Esophagus (tissue), 2 donors: ENCODE measurements at regions not wholly inside any gene's neighbourhood (a gene's known extent, or its start where the extent isn't known, plus 50 kb on each side); places are given as distances from the start of the nearest gene placed in this dataset.

Source experiments
- H3K27ac ChIP-seq, 2 donors: one replicate each; pipeline ENCODE4 v1.5.1; 2013; ENCODE audit warnings: low read depth in 2 of 2, mild to moderate bottlenecking in 2 of 2, inconsistent platforms in 1 of 2, low read length in 1 of 2, moderate library complexity in 1 of 2
- H3K27me3 ChIP-seq, 2 donors: one replicate each; pipeline ENCODE4 v1.6.1; 2013; ENCODE audit warnings: low read length in 2 of 2, control low read depth in 1 of 2, mild to moderate bottlenecking in 1 of 2; ENCODE audit not compliant: insufficient read depth in 2 of 2, control insufficient read depth in 1 of 2
- H3K36me3 ChIP-seq, 2 donors: one replicate each; pipeline ENCODE4 v1.6.1; 2013; ENCODE audit warnings: low read length in 1 of 2; ENCODE audit not compliant: control insufficient read depth in 2 of 2, insufficient read depth in 2 of 2
- H3K4me1 ChIP-seq, 2 donors: one replicate each; pipeline ENCODE4 v1.6.1; 2013; ENCODE audit warnings: low read length in 1 of 2; ENCODE audit not compliant: control insufficient read depth in 2 of 2, insufficient read depth in 2 of 2
- H3K4me3 ChIP-seq, 2 donors: one replicate each; pipeline ENCODE4 v1.5.1; 2013; ENCODE audit warnings: low read length in 2 of 2, mild to moderate bottlenecking in 2 of 2, low read depth in 1 of 2, moderate library complexity in 1 of 2
- H3K9me3 ChIP-seq, 2 donors: one replicate each; pipeline ENCODE4 v1.6.1; 2013; ENCODE audit warnings: mild to moderate bottlenecking in 2 of 2, low read depth in 1 of 2, low read length in 1 of 2, moderate library complexity in 1 of 2; ENCODE audit not compliant: control insufficient read depth in 2 of 2, insufficient read depth in 1 of 2
- WGBS, 2 donors: extraction: QIAGEN DNeasy Blood & Tissue Kit; methylation state at CpG; one replicate each; pipeline ENCODE4 v1.1.7; 2013; 5-methylcytosine and 5-hydroxymethylcytosine counted together
- donor health status: healthy with polysubstance abuse.
- donor health status: Bipolar disorder and iron deficiency.

DNA sequence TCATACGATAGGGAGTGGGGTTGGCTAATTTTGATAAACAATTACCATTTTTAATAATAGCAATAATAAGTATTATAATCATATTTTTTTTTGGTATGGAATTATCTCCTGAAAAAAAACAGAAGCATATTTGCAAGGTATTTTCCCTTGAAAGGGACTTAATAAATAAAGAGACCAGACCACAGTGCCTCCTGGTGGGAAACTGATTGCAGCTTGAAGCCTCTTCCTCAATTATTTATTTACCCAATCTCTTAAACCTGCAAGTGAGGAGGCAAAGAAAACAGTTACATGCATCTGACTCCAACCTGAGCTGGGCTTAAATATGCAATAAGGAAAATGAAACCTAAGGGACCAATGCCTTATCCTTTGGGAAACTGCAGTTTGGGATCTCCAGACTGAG, 388.1 kb upstream of the ACO1 start:
- 32 to 47% methylated on average over 1 of the region's 1 CpG for WGBS, 2 donors
- Histone ChIP-seq H3K4me1 (no peaks in the 10 kb centered on the region), H3K4me3 (no peak overlapping the region)

DNA sequence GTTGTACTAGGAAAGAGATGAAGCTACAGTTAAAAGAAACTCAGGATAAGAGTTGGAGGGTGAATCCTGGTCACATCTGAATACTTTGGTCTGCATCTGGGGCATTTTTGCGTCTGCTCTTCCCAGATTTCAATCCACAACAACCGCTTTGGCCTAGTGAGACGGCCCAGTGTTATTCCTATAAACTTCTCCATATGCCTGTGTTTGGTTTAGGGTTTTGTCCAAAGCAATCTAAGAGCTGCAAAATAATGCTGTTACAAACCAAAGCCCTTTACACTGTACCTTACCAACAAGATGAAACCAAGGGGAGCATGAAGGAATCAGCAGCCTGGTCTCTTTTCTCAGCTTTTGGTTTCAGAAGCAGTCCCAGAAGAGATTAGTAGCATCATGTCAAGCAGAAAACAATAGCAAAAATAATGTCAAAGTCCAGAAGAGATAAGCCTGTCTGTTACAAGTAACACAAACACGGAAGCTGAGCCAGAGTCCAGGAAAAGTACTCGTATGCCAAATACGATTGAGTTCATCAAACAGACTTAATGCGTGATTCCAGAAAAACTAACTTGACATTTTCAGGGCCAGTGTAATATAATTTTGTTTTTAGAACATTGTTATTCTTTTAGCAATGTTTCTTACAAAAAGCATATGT, 379.9 kb upstream of the ACO1 start:
- no peak overlapping the region for H3K4me3 ChIP-seq
- no peaks in the 10 kb centered on the region for H3K36me3 ChIP-seq
- no peak overlapping the region for H3K27ac ChIP-seq
- H3K27me3 ChIP-seq, result no peaks in the 10 kb centered on the region
- no peaks in the 10 kb centered on the region for H3K4me1 ChIP-seq
- H3K9me3 ChIP-seq, result peaks cover 0 to 4% of the 10 kb centered on the region in 2 donors
- 58 to 61% methylated on average over 7 of the region's 7 CpGs for WGBS, 2 donors

More for the DNA sequence above, 388.1 kb upstream of the ACO1 start:
- Histone ChIP-seq H3K36me3 (no peaks in the 10 kb centered on the region), H3K27ac (no peak overlapping the region), H3K27me3 (no peaks in the 10 kb centered on the region), H3K9me3 (no peaks in the 10 kb centered on the region)

DNA sequence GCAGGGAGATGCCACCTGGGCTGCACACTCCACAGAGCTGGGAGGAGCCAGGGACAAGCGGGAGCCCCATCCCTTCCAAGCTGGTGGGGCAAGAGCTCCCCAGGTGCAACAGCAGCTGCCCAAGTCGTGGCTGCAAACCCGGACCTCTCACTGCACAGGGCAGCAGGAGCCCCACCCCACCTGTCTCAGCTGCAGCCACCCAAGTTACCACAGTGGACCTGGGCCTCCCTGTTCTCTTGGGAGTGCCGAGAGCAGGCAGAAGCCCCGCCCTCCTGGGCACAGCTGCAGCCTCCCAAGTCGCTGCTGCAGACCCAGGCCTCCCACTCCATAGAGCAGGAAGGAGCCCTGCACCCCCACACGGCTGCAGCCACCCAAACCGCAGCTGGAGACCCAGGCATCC, 374.1 kb upstream of the ACO1 start:
- Histone ChIP-seq H3K9me3 (peaks cover 0 to 4% of the 10 kb centered on the region in 2 donors), H3K27me3 (no peaks in the 10 kb centered on the region), H3K4me1 (no peaks in the 10 kb centered on the region), H3K4me3 (no peak overlapping the region), H3K27ac (no peak overlapping the region), H3K36me3 (no peaks in the 10 kb centered on the region)
- 68 to 76% methylated on average over 8 of the region's 8 CpGs for WGBS, 2 donors

DNA sequence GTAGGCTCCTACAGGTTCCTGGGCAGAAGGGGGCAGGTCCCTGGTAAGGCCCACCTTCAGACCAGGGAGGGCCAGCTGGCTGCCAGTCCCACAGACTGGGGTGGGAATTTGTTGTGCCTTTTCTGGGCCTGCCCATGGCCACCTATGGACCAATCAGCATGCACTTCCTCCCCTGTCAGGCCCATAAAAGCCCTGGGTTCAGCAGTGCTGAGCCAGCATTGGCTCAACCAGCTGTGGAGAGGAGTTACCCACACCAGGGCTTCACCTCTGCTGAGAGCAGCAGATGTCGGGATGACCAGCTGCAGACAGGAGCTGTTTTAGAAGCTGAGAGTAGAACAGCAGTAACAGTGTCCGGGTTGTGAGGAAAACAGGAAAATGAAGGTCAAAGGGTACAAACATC, 373.4 kb upstream of the ACO1 start:
- no peaks in the 10 kb centered on the region for H3K27me3 ChIP-seq
- no peaks in the 10 kb centered on the region for H3K36me3 ChIP-seq
- no peak overlapping the region for H3K27ac ChIP-seq
- WGBS, 2 donors, result 71 to 74% methylated on average over 2 of the region's 2 CpGs
- no peak overlapping the region for H3K4me3 ChIP-seq
- H3K4me1 ChIP-seq, result no peaks in the 10 kb centered on the region
- peaks cover 0 to 7% of the 10 kb centered on the region in 2 donors for H3K9me3 ChIP-seq

DNA sequence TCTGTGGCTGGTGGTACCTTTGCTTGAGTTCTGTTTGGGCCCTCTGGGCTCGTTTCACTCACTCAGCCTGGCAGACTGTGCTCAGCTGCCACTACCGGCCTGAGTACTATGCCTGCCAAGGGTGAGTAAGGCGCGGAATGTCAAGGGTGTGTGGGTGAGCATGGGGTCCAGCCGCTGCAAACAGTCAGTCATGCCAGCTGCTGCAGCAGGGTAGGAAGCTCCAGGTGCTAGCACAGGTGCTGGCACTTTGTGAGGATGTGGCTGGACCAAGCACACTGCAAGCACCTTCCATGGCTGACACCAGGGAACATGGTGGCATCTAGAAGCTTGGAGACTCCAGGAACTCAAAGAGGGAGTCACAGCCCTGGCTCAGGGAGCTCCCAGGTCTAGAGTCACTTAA, 368.6 kb upstream of the ACO1 start:
- no peaks in the 10 kb centered on the region for H3K4me1 ChIP-seq
- no peaks in the 10 kb centered on the region for H3K27me3 ChIP-seq
- no peak overlapping the region for H3K27ac ChIP-seq
- WGBS, 2 donors, result 82 to 86% methylated on average over 5 of the region's 5 CpGs
- H3K4me3 ChIP-seq, result no peak overlapping the region
- H3K9me3 ChIP-seq, result peaks cover 3% of the 10 kb centered on the region in 2 donors
- no peaks in the 10 kb centered on the region for H3K36me3 ChIP-seq

DNA sequence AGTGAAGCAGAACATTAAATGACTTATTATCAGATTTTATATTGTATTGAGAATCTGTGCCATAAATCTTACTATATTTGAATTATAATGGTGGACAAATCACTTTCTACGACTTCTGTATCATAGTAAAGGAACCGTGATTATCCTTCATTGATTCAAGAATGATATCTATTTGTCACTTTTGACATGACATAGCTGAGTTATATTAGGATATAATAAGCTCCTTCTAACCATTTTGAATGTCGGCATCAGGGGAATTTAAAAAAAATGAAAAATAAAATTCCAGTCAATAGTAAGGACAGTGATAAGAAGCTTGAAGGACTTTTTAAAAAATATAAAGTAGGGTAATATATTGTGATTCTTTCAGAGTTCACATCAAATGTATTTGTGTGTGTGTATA, 338.9 kb upstream of the ACO1 start:
- H3K27me3 ChIP-seq, result no peaks in the 10 kb centered on the region
- H3K27ac ChIP-seq, result no peak overlapping the region
- H3K36me3 ChIP-seq, result no peaks in the 10 kb centered on the region
- 74 to 78% methylated on average over 3 of the region's 3 CpGs for WGBS, 2 donors
- H3K9me3 ChIP-seq, result no peaks in the 10 kb centered on the region
- no peak overlapping the region for H3K4me3 ChIP-seq
- H3K4me1 ChIP-seq, result no peaks in the 10 kb centered on the region

DNA sequence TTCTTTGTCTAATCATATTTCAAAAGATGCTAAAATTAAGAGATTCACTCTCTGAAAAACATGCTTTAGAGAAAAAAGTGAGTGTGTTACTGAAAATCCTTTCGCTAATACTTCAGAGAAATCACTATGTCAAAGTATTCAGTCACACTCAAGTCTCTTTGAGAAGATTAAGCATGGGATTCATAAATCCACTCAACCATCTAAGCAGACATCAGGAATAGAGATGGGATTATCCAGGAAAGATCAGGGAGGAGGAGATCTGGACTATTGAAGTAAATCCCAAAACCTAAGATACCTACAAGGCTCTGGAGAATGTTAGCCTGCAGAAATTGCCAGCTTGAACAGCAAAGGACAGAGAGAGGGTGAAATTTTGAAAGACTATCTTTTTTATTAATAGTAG, 317.2 kb upstream of the ACO1 start:
- Histone ChIP-seq H3K27ac (no peak overlapping the region), H3K36me3 (no peaks in the 10 kb centered on the region), H3K4me1 (no peaks in the 10 kb centered on the region), H3K9me3 (no peaks in the 10 kb centered on the region), H3K27me3 (no peaks in the 10 kb centered on the region), H3K4me3 (no peak overlapping the region)
- WGBS, 2 donors, result 86 to 90% methylated on average over 1 of the region's 1 CpG

DNA sequence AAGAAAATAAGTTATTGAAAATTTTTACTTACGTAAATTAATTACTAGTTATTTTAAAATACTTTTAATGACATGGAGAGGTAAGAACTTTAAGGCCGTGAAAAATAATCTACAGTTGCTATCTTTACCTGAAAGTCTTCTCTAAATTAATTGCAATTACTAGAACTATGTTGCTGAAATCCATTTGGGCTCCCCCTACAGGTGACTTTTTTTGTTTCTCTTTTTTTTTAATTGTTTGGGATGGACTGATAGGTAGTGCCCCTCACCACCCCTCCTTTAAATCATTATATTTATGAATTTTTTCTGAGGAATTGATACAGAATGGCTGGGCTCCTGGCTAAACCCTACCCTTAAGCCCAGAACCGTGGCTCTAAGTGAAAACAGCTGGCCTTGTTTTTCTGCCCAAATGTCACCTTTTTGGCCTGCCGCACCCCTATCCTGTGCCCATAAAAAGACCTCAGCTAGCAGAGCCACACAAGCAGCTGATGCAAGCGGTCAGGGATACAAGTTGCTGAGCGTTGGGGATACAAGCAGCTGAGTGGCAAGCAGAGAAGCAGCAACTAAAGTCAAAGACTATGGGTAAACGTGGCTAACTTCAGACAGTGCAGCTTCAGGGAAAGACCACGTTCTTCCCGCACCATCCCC, 315.2 kb upstream of the ACO1 start:
- Histone ChIP-seq H3K4me3 (no peak overlapping the region), H3K36me3 (no peaks in the 10 kb centered on the region), H3K27ac (no peak overlapping the region), H3K27me3 (no peaks in the 10 kb centered on the region), H3K4me1 (no peaks in the 10 kb centered on the region), H3K9me3 (no peaks in the 10 kb centered on the region)
- WGBS, 2 donors, result 56 to 63% methylated on average over 9 of the region's 9 CpGs

DNA sequence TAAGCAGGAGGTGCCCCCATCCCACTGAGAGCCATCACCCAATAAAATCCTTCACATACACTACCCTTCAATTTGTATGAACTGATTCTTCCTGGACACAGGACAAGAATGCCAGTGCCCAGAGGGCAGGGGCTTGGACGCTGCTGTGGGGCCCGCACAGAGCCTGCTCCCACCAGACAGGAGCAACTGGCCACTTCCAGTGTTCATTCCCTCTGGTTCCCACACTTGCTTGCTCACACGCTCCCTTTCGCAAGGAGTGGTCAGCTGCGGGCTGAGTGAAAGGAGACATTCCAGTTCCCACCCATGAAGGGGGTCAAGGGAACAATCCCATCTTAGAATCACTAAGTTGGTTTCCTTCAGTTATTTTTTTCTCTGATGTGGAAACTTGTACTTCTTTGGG, 314.5 kb upstream of the ACO1 start:
- Histone ChIP-seq H3K36me3 (no peaks in the 10 kb centered on the region), H3K9me3 (no peaks in the 10 kb centered on the region), H3K27me3 (no peaks in the 10 kb centered on the region), H3K4me1 (no peaks in the 10 kb centered on the region), H3K27ac (no peak overlapping the region), H3K4me3 (no peak overlapping the region)
- 92 to 95% methylated on average over 5 of the region's 5 CpGs for WGBS, 2 donors

DNA sequence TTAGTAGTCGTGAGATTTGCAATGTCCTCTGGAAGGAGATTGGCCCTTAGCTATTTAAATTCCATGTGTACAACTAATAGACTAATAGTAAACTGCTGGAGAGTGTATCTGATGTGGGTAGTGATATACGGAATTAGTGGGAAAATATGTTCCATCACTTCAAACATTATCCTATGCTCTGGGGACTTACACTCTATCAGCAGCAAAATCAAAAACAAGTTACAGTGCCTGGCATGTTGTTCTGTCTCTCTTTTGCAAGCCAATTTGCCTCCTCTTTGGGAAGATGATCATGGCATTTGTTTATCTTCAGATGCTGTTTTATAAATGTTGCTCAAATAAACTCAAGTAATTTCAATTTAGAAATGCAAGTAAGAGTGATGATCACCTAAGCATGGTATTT, 311.9 kb upstream of the ACO1 start:
- H3K27me3 ChIP-seq, result no peaks in the 10 kb centered on the region

More for the DNA sequence above, 311.9 kb upstream of the ACO1 start:
- no peak overlapping the region for H3K27ac ChIP-seq
- H3K36me3 ChIP-seq, result no peaks in the 10 kb centered on the region
- WGBS, 2 donors, result 69 to 75% methylated on average over 2 of the region's 2 CpGs
- no peak overlapping the region for H3K4me3 ChIP-seq
- H3K9me3 ChIP-seq, result no peaks in the 10 kb centered on the region
- no peaks in the 10 kb centered on the region for H3K4me1 ChIP-seq
